ENCODE measurements at regions not wholly inside any gene's neighbourhood (a gene's known extent, or its start where the extent isn't known, plus 50 kb on each side); places are given as distances from the start of the nearest gene placed in this dataset.

DNA sequence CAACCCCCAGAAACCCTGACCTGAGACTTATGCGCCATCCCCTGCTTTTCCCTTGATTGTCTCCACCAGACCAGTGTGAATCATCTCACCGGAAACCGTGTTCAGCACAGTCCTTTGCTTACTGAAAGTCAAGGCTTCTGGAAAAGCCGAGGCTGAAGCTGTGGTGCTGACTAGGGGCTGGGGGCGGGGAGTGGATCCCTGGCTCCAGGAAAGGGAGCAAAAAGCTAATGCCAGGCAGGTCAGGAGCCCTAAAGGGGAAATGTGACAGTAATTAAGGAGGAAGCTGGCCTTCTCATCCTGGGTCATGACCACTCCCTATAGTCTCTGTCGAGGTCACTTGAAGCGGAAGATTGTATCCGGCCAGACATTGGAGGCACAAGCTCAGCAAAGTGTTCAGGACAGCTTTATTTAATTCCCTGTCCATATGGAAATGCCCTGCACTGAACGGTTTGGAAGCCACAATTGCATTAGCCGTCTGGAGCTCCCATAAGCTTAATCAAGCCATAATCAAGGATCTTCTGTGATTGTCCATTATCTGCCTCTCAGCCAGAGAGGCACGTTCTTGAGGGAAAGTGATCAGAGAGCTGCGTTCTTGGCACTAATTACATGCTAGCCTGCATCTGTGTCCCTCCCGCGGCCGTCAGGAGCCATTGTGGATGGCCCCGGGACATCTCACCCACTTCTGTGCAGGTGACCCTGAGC is 403.6 kb downstream of the RRAGC start:
- TF ChIP-seq EP300 (IDR thresholded peaks at IDR 0.05) (no peak), POLR2A (IDR thresholded peaks at IDR 0.05) (no peak)
- TF ChIP-seq, protein P1, sequence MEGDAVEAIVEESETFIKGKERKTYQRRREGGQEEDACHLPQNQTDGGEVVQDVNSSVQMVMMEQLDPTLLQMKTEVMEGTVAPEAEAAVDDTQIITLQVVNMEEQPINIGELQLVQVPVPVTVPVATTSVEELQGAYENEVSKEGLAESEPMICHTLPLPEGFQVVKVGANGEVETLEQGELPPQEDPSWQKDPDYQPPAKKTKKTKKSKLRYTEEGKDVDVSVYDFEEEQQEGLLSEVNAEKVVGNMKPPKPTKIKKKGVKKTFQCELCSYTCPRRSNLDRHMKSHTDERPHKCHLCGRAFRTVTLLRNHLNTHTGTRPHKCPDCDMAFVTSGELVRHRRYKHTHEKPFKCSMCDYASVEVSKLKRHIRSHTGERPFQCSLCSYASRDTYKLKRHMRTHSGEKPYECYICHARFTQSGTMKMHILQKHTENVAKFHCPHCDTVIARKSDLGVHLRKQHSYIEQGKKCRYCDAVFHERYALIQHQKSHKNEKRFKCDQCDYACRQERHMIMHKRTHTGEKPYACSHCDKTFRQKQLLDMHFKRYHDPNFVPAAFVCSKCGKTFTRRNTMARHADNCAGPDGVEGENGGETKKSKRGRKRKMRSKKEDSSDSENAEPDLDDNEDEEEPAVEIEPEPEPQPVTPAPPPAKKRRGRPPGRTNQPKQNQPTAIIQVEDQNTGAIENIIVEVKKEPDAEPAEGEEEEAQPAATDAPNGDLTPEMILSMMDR (IDR thresholded peaks at IDR 0.05) = no peak
- Histone ChIP-seq H3K9me3 (no peaks in the 10 kb centered on the region), H3K36me3 (no peaks in the 10 kb centered on the region), H3K4me3 (no peak overlapping the region), H3K27me3 (no peaks in the 10 kb centered on the region), H3K4me1 (peaks cover 0 to 11% (median 0%) of the 10 kb centered on the region in 4 donors), H3K27ac (no peak overlapping the region)
- 69 to 72% methylated on average over 16 of the region's 16 CpGs for WGBS, 2 donors
- DNase-seq (ENCODE audit: low spot score in 2 of 2) = no peak

GRCh38 chr1:38454749-38455441 is 404.7 kb downstream of the RRAGC start:
- WGBS, 2 donors = 73 to 76% methylated on average over 9 of the region's 9 CpGs
- TF ChIP-seq, protein P1 (IDR thresholded peaks at IDR 0.05) = no peak
- TF ChIP-seq EP300 (IDR thresholded peaks at IDR 0.05) (no peak), POLR2A (IDR thresholded peaks at IDR 0.05) (no peak)
- Histone ChIP-seq H3K4me3 (no peak overlapping the region), H3K27me3 (no peaks in the 10 kb centered on the region), H3K4me1 (peaks cover 0 to 14% (median 0%) of the 10 kb centered on the region in 4 donors), H3K27ac (no peak overlapping the region), H3K36me3 (no peaks in the 10 kb centered on the region), H3K9me3 (no peaks in the 10 kb centered on the region)
- no peak for DNase-seq (ENCODE audit: low spot score in 2 of 2)

DNA sequence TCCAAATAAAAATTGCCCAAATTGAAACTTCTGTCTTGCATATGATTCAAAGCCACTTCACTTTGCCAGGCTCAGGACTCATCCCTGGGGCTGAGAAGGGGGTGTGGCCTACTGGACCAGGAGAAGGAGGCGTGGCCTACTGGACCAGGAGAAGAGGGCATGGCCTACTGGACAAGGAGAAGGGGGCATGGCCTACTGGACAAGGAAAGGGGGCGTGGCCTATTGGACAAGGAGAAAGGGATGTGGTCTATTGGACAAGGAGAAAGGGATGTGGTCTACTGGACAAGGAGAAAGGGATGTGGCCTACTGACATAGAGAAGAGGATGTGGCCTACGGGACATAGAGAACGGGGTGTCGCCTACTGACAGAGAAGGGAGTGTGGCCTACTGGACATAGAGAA is 405.3 kb downstream of the RRAGC start:
- H3K27me3 ChIP-seq = no peaks in the 10 kb centered on the region
- no peaks in the 10 kb centered on the region for H3K9me3 ChIP-seq
- H3K27ac ChIP-seq = no peak overlapping the region
- 91 to 93% methylated on average over 5 of the region's 5 CpGs for WGBS, 2 donors
- H3K4me3 ChIP-seq = no peak overlapping the region
- H3K4me1 ChIP-seq = peaks cover 0 to 14% (median 0%) of the 10 kb centered on the region in 4 donors
- TF ChIP-seq, protein P1 (IDR thresholded peaks at IDR 0.05) = no peak
- TF ChIP-seq POLR2A (IDR thresholded peaks at IDR 0.05) (no peak), EP300 (IDR thresholded peaks at IDR 0.05) (no peak)
- no peak for DNase-seq (ENCODE audit: low spot score in 2 of 2)
- no peaks in the 10 kb centered on the region for H3K36me3 ChIP-seq

DNA sequence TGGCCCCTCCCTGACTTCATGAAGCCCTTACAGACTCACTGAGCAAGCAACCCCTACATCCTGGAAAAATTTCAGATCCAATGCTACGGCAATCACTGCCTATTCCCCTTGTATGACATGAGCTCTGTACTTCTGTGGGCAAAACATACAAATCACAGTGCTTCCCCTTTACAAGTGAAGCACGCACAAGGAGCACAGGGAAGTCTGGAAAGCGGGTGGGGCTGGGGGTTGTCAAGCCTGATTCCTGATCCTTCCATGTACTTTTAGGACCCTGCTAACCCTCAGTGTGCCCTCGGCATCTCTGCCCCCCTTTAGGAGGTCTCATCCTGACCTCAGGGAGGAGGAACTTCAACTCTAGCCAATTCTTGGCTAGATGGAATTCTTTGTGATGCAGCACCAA is 405.7 kb upstream of the POU3F1 start:
- WGBS, 2 donors = 51 to 67% methylated on average over 4 of the region's 4 CpGs
- H3K4me1 ChIP-seq = peaks cover 0 to 14% (median 0%) of the 10 kb centered on the region in 4 donors
- H3K27me3 ChIP-seq = peaks cover 0 to 1% of the 10 kb centered on the region in 2 donors
- TF ChIP-seq POLR2A (IDR thresholded peaks at IDR 0.05) (no peak), EP300 (IDR thresholded peaks at IDR 0.05) (no peak)
- TF ChIP-seq, protein P1 (IDR thresholded peaks at IDR 0.05) = no peak
- DNase-seq (ENCODE audit: low spot score in 2 of 2) = no peak
- H3K27ac ChIP-seq = peak overlapping the region in 1 of 4 donors; percentile 1
- no peaks in the 10 kb centered on the region for H3K36me3 ChIP-seq
- H3K9me3 ChIP-seq = no peaks in the 10 kb centered on the region
- H3K4me3 ChIP-seq = no peak overlapping the region

GRCh38 chr1:38451541-38451993 is 405.0 kb upstream of the POU3F1 start:
- H3K27me3 ChIP-seq = peaks cover 0 to 5% of the 10 kb centered on the region in 2 donors
- DNase-seq (ENCODE audit: low spot score in 2 of 2) = no peak
- 1 to 9% methylated on average over 3 of the region's 3 CpGs for WGBS, 2 donors
- TF ChIP-seq, protein P1 (IDR thresholded peaks at IDR 0.05) = no peak
- TF ChIP-seq POLR2A (IDR thresholded peaks at IDR 0.05) (no peak), EP300 (IDR thresholded peaks at IDR 0.05) (no peak)
- peak overlapping the region in 1 of 4 donors; percentile 1 for H3K27ac ChIP-seq
- peaks cover 0 to 14% (median 0%) of the 10 kb centered on the region in 4 donors for H3K4me1 ChIP-seq
- no peaks in the 10 kb centered on the region for H3K9me3 ChIP-seq
- H3K4me3 ChIP-seq = no peak overlapping the region
- no peaks in the 10 kb centered on the region for H3K36me3 ChIP-seq
